NCI-H748 (cell line): ENCODE measurements at regions not wholly inside any gene's neighbourhood (a gene's known extent, or its start where the extent isn't known, plus 50 kb on each side); places are given as distances from the start of the nearest gene placed in this dataset.
A peak's percentile ranks its signal among the peaks of the same experiment; 100 is the strongest.
"Not testable (repeated sequence)": the region's sequence is repeated elsewhere in the genome, so short reads cannot be mapped to it uniquely, and the experiment has no call there.

ENCODE experiments used
- DNase-seq: peaks from one replicate; lab custom pipeline; 2025; ENCODE audit not compliant: unreplicated experiment; lab: John Stamatoyannopoulos, UW

DNA sequence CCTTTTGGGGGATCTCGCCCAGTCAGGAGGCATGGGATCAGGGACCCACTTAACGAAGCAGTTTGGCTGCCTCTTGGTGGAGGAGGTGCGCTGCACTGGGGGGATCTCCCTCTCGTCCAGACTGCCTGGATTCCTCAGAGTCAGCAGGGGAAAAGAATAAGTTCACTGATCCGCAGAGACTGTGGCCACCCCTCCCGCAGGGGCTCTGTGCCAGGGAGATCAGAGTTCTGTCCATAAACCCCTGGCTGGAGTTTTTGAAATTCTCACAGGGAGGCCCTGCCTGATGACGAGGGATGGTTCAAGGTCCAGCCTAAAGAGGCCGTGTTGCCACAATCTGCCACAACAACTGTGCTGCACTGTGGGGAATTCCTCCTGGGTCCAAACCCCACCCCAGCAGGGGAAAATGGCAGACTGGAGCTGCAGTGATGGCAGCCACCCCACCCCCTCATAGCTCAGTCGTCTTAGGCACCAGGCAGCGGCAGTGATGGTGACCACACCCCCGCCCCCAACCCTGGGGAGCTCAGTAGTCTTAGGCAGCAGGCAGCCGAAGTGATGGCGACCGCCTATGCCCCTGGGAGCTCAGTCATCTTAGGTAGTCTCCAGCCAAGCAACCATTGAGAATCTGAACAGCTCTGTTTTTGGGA lies 273.8 kb upstream of the USP25 start:
- no peak for DNase-seq

DNA sequence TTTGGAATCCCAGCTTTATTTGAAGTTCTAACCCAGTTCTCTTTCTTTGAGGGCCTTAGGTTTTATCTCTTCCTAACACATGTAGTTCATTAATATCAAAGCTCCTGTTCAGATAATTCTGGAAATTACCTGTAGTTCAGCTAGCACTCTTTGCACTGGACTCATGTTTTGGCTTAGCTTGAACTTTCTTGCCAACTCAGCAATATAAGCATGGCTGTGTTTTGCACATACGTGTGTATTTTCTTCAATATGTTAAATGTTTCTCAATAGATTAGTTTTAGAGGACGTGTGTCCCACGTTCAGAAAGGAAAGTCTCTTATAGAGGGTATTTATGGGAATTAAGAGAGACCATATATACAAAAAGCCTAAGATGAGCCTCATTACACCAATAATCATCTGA lies 271.8 kb upstream of the USP25 start:
- no peak for DNase-seq

DNA sequence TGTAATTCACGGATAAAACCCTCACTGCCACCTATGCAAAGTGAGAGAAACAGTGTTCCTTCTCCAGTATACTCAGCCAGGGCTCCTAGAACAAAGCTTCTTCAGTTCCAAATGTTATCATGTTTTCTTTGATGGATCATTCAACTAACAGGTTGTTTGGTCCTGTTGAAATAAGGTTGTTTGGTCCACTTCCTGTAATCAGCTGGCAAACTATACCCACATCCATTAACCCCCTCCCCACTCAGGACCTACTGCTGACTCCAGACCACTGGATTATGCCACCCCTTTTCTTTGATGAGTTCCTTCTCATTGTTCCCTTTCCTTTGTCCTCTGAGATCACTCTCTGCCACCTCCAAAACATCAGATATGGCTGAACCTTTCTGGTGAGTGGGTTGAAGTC lies 267.7 kb upstream of the USP25 start:
- peak; percentile 3 for DNase-seq

GRCh38 chr21:15466329-15466728 lies 263.5 kb upstream of the USP25 start:
- DNase-seq: no peak

GRCh38 chr21:15468368-15468767 lies 261.4 kb upstream of the USP25 start:
- no peak for DNase-seq

GRCh38 chr21:15472108-15473040 lies 257.4 kb upstream of the USP25 start:
- no peak for DNase-seq

DNA sequence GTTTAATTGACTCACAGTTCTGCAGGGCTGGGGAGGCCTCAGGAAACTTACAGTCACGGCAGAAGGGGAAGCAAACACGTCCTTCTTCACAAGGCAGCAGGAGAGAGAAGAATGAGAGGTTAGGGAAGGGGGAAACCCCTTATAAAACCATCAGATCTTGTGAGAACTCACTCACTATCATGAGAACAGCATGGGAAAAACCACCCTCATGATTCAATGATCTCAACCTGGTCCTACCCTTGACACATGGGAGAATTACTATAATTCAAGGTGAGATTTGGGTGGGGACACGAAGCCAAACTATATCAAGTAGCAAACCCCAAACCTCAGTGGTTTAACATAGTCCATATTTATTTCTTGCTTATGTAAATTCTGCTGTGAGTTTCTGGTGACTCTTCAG lies 252.0 kb upstream of the USP25 start:
- not testable (repeated sequence) for DNase-seq

GRCh38 chr21:15480160-15480559 lies 249.6 kb upstream of the USP25 start:
- DNase-seq: no peak

- peak; percentile 88 for DNase-seq
Observed at GRCh38 chr21:15483138-15483780, 246.5 kb upstream of the USP25 start.

GRCh38 chr21:15486460-15487195 lies 243.2 kb upstream of the USP25 start:
- no peak for DNase-seq

- no peak for DNase-seq
Observed at GRCh38 chr21:15487196-15487550, 242.6 kb upstream of the USP25 start.

DNA sequence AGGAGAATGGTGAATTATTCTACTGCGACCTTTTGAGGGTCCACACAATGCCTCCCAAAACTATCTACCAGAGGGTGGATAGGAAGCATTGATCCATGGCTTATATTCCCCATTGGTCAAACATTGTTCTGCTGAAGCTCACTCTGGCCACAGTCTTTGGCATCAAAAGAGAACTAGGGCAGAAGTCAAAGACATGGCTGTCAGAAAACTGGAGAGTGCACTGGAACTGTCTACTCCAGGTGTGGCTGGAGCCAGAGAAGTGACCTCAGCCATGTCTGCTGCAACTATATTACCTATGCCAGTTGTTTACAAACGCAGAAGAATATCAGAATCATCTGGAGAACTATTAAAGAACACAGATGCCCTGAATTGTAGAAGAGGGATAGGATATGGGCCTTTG lies 238.7 kb upstream of the USP25 start:
- DNase-seq: no peak

- DNase-seq: no peak
Observed at GRCh38 chr21:15493646-15494045, 236.1 kb upstream of the USP25 start.

GRCh38 chr21:15494481-15494880 lies 235.3 kb upstream of the USP25 start:
- DNase-seq: no peak

DNA sequence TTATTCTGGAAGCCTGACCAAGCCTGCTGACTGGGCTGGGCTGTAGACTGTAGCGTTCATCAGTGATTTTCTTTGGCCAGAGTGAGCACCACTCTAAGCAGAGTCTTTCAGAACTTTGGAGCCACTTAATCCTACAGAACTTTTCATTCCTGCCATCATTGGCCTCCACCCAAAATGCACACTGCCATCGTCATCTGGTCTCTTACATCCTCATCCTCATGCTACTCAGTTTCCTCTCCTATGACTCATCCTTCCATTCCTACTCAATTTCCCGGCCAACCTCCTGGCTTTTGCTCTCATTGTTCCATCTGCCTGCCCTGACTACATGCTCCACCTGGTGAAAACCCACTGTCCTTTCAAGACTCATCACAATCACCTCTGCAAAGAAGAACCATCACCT lies 233.8 kb upstream of the USP25 start:
- no peak for DNase-seq

DNA sequence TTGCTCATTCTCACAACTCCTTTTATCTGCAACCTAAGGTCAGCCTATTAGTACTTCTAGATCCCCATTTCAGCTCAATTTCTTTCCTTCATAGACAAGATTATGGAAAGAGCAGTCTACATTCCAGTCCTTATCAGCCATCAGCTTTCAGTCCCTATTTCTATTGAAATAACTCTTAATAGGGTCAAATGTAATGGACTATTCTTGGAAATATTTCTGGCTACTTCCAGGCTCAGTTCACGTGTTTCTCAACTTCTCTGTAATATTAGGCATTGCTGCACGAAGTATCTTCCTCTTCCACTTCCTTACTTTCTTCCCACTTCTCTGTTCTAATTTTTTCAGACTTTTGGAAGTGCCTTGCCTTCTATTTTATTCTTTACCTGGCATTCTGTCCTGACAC lies 232.9 kb upstream of the USP25 start:
- no peak for DNase-seq

DNA sequence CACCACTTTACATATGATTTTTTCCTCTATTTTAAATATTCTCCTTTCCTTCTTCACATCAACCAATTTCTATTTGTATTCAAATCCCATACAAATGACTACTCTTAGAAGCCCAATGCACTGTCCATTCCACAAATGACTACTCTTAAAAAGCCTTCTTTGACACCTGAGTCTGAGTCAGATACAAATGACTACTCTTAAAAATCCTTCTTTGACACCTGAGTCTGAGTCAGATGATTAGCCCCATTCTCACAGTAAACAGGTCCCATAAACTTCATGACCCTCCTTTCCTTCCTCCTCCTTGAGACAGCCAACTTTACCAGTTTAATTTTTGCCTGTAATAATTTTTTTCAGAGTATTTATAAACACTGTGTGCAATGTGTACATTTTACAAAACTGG lies 231.3 kb upstream of the USP25 start:
- no peak for DNase-seq

- no peak for DNase-seq
Observed at GRCh38 chr21:15506086-15506485, 223.7 kb upstream of the USP25 start.

- no peak for DNase-seq
Observed at GRCh38 chr21:15508554-15508953, 221.2 kb upstream of the USP25 start.

DNA sequence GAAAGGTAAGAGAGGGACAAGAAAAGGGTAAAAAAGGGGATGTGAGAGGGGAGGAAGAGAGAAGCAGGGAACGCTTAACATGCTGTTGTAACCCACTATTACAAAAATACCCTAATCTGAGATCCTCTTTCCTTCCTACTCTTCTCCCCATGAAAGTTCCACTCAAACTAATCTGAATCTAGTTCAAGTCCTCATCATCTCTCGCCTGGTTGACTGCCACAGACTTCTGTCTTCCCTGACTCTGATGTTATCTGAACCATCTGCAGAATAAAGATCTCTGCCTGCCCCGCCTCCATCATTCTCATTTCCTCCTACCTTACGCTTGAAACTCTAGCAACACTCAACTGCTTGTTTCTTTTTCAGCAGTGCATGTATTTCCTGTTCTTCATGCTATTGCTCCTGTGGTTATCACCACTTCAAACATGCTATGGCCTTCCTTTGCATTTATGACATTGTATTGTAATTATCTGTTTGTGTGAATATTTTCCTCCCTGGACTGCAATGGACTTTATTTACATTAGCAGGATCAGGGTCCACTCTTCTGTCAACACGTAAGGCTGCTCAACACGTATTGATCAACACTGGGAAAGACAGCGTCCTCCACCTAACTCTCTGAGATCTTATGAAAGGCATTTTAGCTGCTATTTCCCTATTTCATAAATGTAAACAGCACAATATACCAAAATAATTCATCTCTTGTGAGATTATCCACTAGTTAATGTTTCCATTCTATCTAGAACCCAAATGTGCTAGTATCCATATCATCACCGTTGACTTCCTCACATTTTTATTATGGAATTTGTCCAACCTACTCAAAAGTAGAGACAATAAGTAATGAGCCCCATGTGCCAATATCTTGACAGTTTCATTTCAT lies 215.5 kb upstream of the USP25 start:
- DNase-seq: no peak
